Frontal cortex (tissue), 3 donors: ENCODE measurements at regions not wholly inside any gene's neighbourhood (a gene's known extent, or its start where the extent isn't known, plus 50 kb on each side); places are given as distances from the start of the nearest gene placed in this dataset.
"Not testable (repeated sequence)": the region's sequence is repeated elsewhere in the genome, so short reads cannot be mapped to it uniquely, and the experiment has no call there.

Source experiments
- DNase-seq, 2 donors: peaks; one replicate each; pipeline ENCODE4 v3.0.0; 2012; ENCODE audit warnings: low spot score in 2 of 2
- FAIRE-seq: peaks from 2 replicates; lab custom pipeline; 2012; peaks lifted over from hg19 to GRCh38; lab: Jason Lieb, UNC
- donor health status: control.
- donor health status: control.
- donor health status: control.

GRCh38 chrX:56932653-56933339 lies 62.5 kb downstream of the SPIN3 start:
- no peak for FAIRE-seq
- no peak for DNase-seq

GRCh38 chrX:56932106-56932505 lies 63.2 kb downstream of the SPIN3 start:
- DNase-seq, result no peak

GRCh38 chrX:56928546-56928945 lies 66.8 kb downstream of the SPIN3 start:
- DNase-seq, result no peak
- no peak for FAIRE-seq

More at GRCh38 chrX:56932106-56932505, 63.2 kb downstream of the SPIN3 start:
- FAIRE-seq, result no peak

GRCh38 chrX:56920998-56921348 lies 74.4 kb downstream of the SPIN3 start:
- DNase-seq, FAIRE-seq: not testable (repeated sequence)

- no peak for DNase-seq
- FAIRE-seq, result no peak
Observed at GRCh38 chrX:56920338-56920997, 74.9 kb downstream of the SPIN3 start.

- peak; percentile 45 for FAIRE-seq
Observed at GRCh38 chrX:56882581-56882980, 112.8 kb downstream of the SPIN3 start.

More at GRCh38 chrX:56882581-56882980, 112.8 kb downstream of the SPIN3 start:
- no peak for DNase-seq
